ENCODE measurements at regions not wholly inside any gene's neighbourhood (a gene's known extent, or its start where the extent isn't known, plus 50 kb on each side); places are given as distances from the start of the nearest gene placed in this dataset.
"Not testable (repeated sequence)": the region's sequence is repeated elsewhere in the genome, so short reads cannot be mapped to it uniquely, and the experiment has no call there.

GRCh38 chr21:27545754-27546349 lies 579.0 kb upstream of the ADAMTS5 start:
- no peak for TF ChIP-seq REST (IDR thresholded peaks at IDR 0.05; ENCODE audit: insufficient read depth in 1 of 2, low read depth in 2 of 2, low read length in 1 of 2)
- TF ChIP-seq, protein P1, sequence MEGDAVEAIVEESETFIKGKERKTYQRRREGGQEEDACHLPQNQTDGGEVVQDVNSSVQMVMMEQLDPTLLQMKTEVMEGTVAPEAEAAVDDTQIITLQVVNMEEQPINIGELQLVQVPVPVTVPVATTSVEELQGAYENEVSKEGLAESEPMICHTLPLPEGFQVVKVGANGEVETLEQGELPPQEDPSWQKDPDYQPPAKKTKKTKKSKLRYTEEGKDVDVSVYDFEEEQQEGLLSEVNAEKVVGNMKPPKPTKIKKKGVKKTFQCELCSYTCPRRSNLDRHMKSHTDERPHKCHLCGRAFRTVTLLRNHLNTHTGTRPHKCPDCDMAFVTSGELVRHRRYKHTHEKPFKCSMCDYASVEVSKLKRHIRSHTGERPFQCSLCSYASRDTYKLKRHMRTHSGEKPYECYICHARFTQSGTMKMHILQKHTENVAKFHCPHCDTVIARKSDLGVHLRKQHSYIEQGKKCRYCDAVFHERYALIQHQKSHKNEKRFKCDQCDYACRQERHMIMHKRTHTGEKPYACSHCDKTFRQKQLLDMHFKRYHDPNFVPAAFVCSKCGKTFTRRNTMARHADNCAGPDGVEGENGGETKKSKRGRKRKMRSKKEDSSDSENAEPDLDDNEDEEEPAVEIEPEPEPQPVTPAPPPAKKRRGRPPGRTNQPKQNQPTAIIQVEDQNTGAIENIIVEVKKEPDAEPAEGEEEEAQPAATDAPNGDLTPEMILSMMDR (IDR thresholded peaks at IDR 0.05), result no peak
- TF ChIP-seq POLR2AphosphoS5 (IDR thresholded peaks at IDR 0.05; ENCODE audit: low read depth, low read length), result no peak
- TF ChIP-seq TCF7L2 (IDR thresholded peaks at IDR 0.05; ENCODE audit: low read depth, low read length), result no peak
- no peak for TF ChIP-seq SIN3A (IDR thresholded peaks at IDR 0.05; ENCODE audit: borderline replicate concordance, insufficient read depth, low read depth, low read length)
- H3K27me3 ChIP-seq (ENCODE audit: control insufficient read depth, insufficient read depth, low read length), result no peaks in the 10 kb centered on the region
- intact Hi-C loops (cut with micrococcal nuclease; ENCODE audit: unreplicated experiment), result no loop called here
- DNase-seq (ENCODE audit: low read depth, low spot score), result no peak
- no TSS peak for BruUV-seq (replicated peaks)
- ChIA-PET POLR2A (no interaction called here), CTCF (no interaction called here)
- H3K4me3 ChIP-seq (ENCODE audit: low read depth in 2 of 2, low read length in 2 of 2), result no peak overlapping the region
- H3K27ac ChIP-seq (ENCODE audit: low read length), result no peak overlapping the region
- in situ Hi-C loops (cut with HindIII; ENCODE audit: low pct_unique_long_range_greater_than_20kb, low sequenced_read_pairs), result no loop called here
- no peaks in the 10 kb centered on the region for H3K36me3 ChIP-seq (ENCODE audit: control insufficient read depth, insufficient read depth, low read length)
- ATAC-seq, result no peak
- no peaks in the 10 kb centered on the region for H3K4me1 ChIP-seq (ENCODE audit: control insufficient read depth, insufficient read depth, low read length)
- no peaks in the 10 kb centered on the region for H3K9me3 ChIP-seq (ENCODE audit: control insufficient read depth, insufficient read depth, low read depth, low read length)

DNA sequence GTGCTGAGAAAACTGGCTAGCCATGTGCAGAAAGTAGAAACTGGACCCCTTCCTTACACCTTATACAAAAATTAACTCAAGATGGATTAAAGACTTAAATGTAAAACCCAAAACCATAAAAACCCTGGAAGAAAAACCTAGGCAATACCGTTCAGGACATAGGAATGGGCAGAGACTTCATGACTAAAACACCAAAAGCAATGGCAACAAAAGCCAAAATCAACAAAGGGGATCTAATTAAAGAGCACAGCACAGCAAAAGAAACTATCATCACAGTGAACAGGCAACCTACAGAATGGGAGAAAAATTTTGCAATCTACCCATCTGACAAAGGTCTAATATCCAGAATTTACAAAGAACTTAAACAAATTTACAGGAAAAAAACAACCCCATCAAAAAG lies 575.2 kb upstream of the ADAMTS5 start:
- intact Hi-C loops (cut with micrococcal nuclease; ENCODE audit: unreplicated experiment); CTCF ChIA-PET; H3K4me1 ChIP-seq (ENCODE audit: control insufficient read depth, insufficient read depth, low read length); H3K36me3 ChIP-seq (ENCODE audit: control insufficient read depth, insufficient read depth, low read length); POLR2A ChIA-PET; ATAC-seq; H3K27me3 ChIP-seq (ENCODE audit: control insufficient read depth, insufficient read depth, low read length); H3K27ac ChIP-seq (ENCODE audit: low read length); BruUV-seq (replicated peaks); H3K4me3 ChIP-seq (ENCODE audit: low read depth in 2 of 2, low read length in 2 of 2); H3K9me3 ChIP-seq (ENCODE audit: control insufficient read depth, insufficient read depth, low read depth, low read length); DNase-seq (ENCODE audit: low read depth, low spot score); in situ Hi-C loops (cut with HindIII; ENCODE audit: low pct_unique_long_range_greater_than_20kb, low sequenced_read_pairs): not testable (repeated sequence)

GRCh38 chr21:27536319-27536718 lies 569.4 kb upstream of the ADAMTS5 start:
- ChIA-PET POLR2A (no interaction called here), CTCF (no interaction called here)
- TF ChIP-seq POLR2AphosphoS5 (IDR thresholded peaks at IDR 0.05; ENCODE audit: low read depth, low read length) (no peak), REST (IDR thresholded peaks at IDR 0.05; ENCODE audit: insufficient read depth in 1 of 2, low read depth in 2 of 2, low read length in 1 of 2) (no peak)
- no TSS peak for BruUV-seq (replicated peaks)
- ATAC-seq, result no peak
- Histone ChIP-seq H3K9me3 (ENCODE audit: control insufficient read depth, insufficient read depth, low read depth, low read length) (no peaks in the 10 kb centered on the region), H3K4me3 (ENCODE audit: low read depth in 2 of 2, low read length in 2 of 2) (no peak overlapping the region), H3K27me3 (ENCODE audit: control insufficient read depth, insufficient read depth, low read length) (no peaks in the 10 kb centered on the region), H3K36me3 (ENCODE audit: control insufficient read depth, insufficient read depth, low read length) (no peaks in the 10 kb centered on the region), H3K4me1 (ENCODE audit: control insufficient read depth, insufficient read depth, low read length) (no peaks in the 10 kb centered on the region), H3K27ac (ENCODE audit: low read length) (no peak overlapping the region)
- DNase-seq (ENCODE audit: low read depth, low spot score), result no peak
- intact Hi-C loops (cut with micrococcal nuclease; ENCODE audit: unreplicated experiment) (no loop called here), in situ Hi-C loops (cut with HindIII; ENCODE audit: low pct_unique_long_range_greater_than_20kb, low sequenced_read_pairs) (no loop called here)
